ENCODE measurements at regions not wholly inside any gene's neighbourhood (a gene's known extent, or its start where the extent isn't known, plus 50 kb on each side); places are given as distances from the start of the nearest gene placed in this dataset.

DNA sequence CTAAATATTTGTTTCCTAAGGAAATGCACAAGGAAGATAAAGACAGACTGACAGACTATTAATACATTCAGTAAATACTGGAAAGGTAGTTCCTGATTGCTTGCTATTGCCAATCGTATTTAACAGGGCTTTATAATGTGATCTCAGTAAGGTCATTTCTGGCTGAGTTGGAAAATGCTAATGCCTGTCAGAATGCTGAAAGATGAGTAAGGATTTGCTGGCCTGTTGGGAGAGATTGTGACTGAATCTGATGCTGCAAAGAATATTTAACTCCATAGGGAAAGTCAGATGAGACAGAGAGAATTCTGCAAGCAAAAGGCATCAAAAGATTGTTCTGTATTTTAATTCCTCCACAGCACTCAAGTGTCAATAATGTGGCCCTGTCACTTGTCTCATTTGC is 169.0 kb downstream of the BEND2 start:
- TF ChIP-seq EP300 (IDR thresholded peaks at IDR 0.05): no peak
- no peak for TF ChIP-seq CTCF (IDR thresholded peaks at IDR 0.05)

Data from tibial nerve (tissue), 4 donors.